GM18861 (cell line): ENCODE measurements at regions not wholly inside any gene's neighbourhood (a gene's known extent, or its start where the extent isn't known, plus 50 kb on each side); places are given as distances from the start of the nearest gene placed in this dataset.
"Not testable (repeated sequence)": the region's sequence is repeated elsewhere in the genome, so short reads cannot be mapped to it uniquely, and the experiment has no call there.

Experiments
- ATAC-seq: cut with Tn5 transposase; IDR thresholded peaks from one replicate; pipeline ENCODE4 v1.9.1; 2021; ENCODE audit not compliant: unreplicated experiment

DNA sequence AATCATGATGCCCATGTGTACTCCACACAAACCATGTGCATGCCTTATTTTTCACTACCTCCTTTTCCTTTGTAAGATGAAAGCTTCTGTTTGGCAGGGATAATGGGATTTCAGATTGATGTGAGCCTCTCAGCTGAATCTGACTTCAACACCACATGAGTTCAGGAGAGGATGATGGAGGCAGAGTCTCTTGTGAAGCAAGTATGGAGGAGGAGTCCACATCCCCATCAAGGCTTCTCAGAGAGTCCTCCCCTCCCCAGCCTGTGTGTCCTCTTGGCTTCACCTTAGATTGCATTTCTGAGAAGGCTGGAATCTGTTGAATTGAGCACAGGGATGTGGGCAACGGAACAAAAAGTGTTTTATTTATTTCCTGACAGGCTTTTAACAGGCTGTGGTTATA lies 370.4 kb downstream of the FAT3 start:
- ATAC-seq: no peak

DNA sequence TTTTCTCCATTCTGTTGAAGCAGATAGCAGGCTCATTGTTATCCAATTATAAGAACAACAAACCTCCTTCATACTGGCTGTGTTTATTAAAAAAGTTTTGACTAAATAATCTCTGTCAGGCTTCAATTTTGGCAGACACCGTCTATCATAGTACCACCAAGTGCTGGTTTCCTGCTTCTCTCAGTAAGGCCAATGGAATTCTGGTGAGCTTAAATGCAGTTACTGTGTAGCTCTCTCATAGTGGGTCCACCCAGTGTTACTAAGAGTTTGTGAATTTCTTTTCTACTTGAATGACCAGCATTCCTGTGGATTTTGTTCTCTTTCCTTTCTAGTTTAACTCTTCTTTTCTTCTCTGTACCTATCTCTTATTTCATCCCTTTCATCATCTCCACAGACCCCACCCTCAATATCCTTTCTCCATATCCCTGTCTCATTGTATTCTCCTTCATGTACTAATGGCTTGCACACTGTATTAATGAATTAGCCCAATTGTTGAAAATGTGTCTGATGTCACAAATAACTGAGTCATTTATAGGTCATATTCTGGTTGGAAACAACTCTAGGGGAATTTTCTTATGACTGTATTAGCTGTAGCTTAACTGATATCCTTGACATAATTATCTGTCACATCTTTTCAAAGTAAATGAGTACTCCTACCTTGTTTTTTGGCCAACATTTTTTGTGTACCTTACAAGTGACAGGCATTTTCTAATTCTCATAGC lies 372.1 kb downstream of the FAT3 start:
- ATAC-seq: no peak

DNA sequence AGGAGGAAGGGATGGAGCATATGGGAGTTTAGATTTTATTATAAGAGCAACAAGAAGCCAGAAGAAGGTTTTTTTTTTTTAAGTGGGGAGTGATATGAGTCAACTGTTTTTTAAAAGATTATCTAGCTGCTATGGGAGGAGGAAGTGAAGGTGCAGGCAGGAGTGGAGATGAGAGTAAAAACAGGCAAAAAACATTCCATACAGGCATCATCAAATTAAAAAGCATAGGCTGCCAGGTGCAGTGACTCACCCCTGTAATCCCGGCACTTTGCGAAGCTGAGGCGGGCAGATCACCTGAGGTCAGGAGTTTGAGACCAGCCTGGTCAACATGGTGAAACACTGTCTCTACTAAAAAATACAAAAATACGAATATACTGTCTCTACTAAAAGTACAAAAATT lies 368.4 kb upstream of the MTNR1B start:
- no peak for ATAC-seq

DNA sequence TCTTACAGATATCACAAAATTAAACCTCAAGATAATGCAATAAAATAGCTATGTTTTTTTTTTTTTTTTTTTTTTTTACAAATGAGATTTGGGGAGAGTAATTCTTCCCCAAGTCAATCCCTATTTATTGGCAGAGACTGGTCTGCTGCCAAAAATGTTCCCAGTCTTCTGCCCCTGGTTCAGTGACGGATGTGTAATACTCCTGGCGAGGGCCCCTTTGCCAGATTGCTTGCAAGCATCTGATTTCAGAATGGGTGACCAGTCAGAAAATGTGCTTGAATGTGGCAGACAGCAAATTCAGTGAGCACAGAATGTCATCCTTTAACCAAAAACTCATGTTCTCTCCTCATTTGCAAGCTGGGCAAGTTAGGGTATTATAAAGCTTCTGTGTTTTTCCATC lies 363.8 kb upstream of the MTNR1B start:
- no peak for ATAC-seq

DNA sequence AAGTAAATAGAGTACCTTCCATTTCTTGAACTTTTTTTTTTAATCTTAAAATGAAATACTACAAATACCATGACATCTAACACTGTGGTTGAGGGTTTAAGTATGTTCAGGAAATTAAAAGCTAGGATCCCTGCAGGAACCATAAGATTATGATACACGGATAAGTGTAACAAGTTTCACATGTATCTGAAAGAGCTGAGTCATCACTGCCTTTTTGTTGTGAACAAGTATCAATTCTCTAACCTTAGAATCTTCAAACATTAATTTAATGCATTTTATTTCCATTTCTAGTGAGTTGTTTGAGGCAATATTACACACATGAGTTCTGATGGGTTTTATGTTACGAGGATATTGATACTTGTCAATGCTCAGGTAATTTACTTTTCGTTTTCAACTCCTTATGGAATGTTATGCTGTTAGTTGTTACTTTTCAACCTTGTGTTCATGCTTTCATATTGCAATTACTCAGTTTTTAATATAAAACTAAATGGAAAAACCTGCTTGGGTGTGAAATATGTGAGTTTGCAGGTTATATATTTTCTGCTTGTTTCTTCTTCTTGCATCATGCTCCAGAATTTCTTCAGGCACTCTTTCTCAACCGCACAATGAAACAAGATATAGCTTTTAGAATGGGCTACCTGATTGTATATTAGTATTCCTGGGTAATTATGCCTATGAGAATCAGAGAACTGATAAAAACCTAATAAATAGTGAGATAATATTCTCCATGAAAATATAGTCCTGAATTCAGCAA lies 361.3 kb upstream of the MTNR1B start:
- ATAC-seq: no peak

DNA sequence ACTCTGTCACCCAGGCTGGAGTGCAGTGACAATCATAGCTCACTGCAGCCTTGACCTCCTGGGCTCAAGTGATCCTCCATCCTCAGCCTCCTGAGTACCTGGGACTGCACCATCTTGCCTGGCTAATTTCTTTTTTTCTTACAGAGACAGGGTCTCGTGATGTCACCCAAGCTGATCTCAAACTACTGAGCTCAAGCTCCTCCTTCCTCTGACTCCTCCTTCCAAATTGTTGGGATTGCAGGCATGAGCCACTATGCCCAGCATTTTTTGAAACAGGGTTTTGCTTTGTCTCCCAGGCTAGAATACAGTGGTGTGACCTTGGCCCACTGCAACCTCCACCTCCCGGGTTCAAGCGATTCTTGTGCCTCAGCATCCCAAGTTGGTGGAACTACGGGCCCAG lies 358.3 kb upstream of the MTNR1B start:
- ATAC-seq: no peak

DNA sequence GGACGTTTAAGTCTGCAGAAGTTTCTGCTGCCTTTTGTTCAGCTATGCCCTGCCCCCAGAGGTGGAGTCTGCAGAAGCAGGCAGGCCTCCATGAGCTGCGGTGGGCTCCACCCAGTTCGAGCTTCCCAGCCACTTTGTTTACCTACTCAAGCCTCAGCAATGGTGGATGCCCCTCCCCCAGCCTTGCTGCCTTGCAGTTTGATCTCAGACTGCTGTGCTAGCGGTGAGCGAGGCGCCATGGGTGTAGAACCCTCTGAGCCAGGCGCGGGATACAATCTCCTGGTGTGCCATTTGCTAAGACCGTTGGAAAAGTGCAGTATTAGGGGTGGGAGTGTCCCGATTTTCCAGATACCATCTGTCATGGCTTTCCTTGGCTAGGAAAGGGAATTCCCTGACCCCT lies 351.4 kb upstream of the MTNR1B start:
- ATAC-seq: not testable (repeated sequence)

DNA sequence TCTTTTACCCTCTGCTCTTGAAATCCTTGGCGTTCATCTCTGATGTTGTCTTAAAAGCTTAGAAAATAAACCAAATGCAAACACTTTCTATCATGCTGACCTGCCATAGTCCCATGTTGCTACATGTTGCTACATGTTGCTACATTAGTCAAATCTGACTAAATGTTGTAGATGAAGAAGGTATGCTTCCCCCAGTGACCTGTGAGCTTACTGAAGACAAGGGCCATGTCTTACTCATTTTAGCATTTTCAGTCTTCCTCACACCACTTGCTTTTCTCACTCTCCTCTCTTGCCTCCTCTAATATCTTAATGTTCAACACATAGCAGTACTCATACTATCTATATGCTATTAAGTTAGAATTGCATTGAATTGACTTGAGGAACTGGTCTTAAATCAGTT lies 346.4 kb upstream of the MTNR1B start:
- ATAC-seq: no peak

DNA sequence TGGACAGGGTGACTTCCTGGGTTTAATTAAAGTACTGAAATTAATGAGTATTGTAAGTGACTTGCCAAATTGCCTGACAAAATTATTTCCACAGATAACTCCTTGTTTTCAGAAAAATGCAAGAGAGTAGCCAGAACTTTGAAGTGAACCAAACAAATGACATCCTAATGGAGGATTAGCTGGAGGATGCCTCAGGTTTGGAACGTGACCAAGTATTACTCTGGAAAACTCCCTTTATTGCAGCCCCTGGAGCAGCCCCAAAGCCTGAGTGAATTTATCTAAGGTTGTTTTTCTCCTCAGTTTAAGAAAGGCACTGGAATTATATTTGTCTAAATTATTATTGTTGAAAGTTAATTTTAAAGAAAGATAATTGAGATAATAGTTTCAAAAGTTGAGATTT lies 343.6 kb upstream of the MTNR1B start:
- no peak for ATAC-seq

DNA sequence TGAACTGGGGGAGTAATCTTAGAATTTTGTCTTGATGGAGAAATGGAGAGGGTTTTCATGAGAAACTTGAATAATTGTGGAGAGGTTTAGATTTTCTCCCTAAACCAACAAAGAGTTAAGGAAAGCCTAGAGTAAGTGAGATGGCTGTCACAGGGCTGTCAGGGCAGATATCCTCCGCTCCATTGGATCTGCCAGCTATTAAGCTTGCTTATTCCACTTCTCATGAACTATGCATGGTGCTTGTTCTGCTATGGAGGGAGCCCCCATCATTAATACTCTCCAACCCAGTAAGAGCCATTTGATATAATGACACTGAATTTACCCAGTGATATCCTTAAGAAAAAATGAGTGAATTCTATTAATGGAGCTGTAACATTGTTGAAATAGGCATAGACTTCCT lies 342.8 kb upstream of the MTNR1B start:
- no peak for ATAC-seq

DNA sequence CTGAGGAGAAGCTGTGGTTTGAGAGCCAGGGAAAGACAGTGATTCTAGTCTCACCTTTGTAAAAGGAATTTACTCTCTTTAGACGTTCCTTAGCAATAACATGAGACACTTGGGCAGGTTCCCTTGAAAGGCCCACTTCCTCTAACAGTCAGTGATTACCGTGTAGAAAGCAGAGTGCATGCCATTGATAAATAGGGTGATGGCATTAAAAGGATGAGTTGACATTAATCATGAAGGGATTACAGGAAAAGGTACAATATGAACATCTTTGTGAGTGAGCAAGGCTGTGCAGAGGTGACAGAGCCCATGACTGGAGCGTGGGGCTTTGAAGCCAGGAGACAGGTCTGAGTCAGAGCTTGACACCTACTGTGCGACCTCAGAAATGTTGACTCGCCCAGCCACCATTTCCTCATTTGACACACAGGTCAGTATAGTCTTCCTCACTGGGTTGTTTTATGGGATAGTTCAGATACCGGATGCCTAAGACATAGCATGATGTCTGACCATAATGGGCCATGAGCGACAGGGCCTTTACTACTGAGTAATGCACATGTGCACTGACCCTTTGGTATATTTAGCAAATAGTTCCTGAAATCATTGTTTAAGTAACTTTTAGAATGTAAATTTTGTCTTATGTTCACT lies 341.7 kb upstream of the MTNR1B start:
- ATAC-seq: no peak

DNA sequence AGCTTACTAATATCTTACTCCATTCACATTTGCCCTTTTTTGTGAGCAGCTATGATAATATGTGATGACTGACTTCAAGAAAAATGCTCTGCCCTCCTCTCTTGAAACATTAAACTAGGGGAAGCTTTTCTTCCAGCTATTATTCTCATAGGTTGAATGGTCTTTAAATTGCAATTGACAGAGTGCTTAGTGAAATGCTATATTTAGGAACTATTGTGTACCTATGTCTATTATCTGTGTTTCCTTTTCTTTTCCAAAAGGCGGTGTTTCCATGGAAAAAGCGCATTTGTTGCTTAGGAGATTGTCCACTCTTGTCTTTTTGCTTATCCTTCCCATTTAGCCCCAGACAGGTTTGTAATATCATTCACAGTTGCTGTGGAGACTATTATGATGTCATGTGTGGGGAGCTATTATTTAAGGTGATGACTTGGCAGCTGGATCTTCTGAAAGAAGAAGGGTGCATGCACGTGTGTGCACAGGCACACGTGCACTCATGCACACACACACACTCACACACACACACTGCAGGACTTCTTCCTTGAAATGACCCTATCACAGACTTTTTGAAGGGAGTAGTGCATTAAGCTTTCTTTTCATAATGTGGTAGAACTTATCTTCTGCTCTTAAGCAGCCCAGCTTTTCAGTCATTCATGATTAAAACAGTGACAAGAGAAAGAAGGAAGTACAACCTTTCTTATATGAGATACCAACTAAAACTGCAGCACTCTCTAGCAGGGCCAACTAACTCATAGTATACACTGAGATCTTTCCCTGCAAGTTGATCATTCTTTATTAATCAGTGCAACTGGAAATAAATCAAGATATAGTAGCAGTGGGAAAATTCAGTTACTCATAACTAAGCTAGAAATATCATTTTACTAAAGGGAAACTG lies 340.8 kb upstream of the MTNR1B start:
- no peak for ATAC-seq

DNA sequence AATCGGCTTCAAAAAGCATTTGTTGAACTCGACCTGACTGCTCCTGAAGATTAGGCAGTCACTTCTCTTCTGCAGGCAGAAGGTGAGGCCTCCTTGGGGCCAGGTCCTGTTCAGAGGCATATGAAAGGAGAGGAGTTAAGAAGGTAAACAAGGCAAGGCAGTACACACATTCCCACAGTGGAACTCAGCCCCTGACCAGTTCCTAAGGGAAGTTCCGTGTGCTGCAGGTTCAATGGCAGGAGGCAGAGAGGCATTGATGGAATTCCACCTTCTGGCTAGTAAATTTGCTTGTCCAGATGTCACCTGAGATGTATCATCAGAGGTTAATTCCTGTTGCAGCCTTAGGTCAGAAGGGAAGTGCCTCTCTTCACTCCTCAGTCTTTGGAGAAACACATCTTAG lies 337.0 kb upstream of the MTNR1B start:
- ATAC-seq: no peak

DNA sequence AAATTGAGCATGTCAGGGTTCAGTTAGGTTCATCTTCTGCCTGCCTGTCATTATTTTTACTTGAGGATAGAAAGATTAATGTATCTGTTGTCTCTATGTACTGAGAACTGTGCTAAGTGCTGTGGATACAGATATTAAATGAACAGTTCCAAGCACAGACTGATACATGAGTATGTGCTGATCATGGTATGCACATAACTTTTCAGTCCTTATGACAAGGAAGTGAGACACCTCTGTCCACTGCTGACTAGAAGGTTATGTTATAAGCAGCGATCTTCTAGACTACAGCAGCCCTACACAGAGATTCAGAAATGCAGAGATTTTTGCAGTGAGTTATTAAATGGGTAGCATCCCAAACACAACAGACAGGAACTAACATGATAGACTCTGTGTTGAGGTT lies 335.6 kb upstream of the MTNR1B start:
- no peak for ATAC-seq

DNA sequence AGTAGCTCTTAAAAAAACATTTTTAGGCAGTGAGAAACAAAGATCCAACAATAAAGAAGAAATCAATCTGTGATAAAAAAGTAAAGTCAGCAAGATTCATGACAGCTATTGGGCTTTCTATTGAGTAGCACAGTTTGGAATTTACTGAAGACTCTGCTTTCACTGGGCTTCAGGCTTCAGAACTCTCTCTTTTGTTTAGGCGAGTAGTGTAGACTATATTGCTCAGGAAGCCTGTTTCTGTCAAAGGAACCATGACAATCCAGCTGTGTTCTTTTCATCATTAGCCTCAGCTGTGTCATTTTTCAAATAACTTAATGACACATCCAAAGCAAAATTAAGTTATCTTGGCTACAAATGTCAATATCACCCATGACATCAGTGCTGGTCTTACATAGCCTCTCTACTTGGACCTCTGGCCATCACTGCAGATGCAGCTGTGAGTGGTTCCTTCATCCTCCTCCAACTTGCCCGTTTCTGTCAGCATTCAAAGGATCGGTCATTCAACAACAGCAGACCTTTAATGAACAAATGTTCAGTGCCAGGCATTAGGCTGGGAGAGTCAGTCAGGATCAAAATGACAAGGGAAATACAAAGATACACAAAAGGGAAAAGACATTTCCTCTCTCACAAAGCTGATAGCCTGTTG lies 332.8 kb upstream of the MTNR1B start:
- no peak for ATAC-seq

DNA sequence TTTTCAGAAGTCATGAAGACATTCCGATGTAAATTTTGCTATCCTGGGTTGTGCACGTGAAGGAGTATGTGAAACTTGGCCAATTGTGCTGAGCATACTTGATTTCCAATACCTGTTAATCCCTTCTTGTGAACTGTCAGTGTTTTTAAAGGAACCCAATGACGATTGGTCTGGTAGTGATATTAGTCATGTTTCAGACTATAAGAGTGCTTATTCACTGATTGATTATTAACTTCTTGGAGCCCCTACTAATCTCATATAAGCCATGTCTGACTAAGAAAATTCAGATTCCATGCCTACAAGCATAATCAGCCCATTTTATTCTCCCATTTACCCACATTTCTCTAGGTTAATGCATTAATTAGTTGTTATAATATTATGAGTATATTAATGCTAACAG lies 330.8 kb upstream of the MTNR1B start:
- ATAC-seq: no peak

DNA sequence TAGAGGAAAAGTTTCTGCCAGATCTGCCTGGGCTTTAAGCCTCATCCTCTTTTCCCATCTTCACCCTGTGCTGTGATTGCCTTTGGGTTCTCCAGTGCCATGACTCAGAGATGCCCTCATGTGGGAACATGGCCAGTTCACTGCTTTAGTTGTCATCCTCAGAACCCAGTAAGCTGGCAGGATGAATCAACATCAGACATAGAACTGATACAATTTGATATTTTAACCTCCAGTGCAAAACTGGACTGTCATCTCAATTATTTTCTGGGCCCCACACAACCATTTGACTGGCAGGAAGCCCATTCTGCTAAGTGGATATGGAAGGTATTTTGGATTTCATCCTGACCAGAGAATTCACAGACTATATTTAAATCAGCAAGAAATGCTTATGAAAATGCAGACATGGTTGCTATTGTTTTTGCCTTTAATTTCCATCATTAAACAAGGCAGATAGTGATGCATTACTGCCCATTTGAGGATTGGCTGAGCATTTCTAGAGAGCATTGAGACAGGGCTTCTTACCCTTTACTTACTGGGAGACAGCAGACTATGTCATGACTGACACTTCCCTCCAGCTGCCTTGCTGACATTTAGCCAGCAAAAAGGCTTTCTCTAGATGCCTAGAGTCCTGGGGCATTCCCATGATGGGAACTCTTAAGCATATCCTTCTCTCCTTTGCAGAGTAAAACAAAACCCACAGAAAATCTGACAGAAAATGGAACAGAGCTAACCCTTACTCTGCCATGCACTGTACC lies 327.1 kb upstream of the MTNR1B start:
- no peak for ATAC-seq

DNA sequence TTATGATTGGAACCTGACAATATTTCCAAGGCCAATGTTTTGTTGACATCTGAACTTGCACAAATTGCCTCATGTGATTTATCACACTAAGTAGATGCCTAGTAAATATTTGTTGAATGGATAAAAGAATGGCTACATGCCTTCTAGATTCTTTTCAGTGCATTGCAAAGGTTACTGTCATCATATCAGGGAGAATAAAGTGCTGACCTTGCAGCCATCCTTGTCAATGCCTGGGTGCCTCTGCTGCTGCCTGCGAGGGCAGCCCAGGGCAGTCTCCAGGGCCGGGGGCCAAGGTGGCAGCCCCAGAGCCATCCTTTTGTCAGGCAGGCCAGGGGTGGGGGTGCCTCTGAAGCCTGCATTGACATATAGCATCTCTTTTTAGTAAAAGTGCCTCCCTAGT lies 325.6 kb upstream of the MTNR1B start:
- no peak for ATAC-seq

DNA sequence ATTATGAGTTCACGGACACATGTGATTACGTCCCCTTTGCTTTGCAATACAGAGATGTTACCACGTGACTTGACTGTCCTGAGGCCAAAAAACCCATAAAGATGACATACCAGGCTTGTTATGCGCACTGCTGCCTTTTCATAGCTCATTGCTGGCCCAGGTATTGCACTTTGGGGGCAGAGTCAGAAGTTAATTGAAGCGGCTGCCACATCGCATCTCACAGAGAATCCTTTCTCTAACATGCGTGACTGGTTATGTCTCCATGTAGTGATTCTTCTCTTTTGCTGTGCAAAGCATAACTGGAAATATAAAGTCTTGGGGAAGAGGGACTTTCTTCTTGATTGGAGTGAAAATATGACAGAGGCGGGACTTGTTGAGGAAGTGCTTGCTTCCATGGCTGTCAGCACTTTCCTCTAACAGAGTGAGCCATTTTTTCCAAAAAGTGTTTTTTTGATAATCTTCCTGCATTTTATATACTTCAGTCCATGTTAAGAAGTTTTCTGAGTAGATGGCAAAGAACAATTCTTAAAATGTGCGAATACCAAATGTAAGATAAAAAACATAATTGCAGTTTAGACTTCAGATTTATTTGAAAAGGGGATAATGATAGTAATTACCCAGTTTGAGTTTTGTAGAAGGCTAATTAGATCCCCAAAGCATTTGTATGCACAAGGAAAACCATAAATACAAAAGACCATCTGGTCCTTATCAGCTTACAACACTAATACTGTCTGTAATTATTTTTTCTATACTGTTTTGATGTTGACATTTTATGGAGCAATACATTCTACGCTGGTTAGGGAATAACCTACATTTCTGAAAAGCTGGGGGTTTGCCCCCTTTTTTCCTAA lies 324.6 kb upstream of the MTNR1B start:
- ATAC-seq: no peak
